ENCODE measurements at regions not wholly inside any gene's neighbourhood (a gene's known extent, or its start where the extent isn't known, plus 50 kb on each side); places are given as distances from the start of the nearest gene placed in this dataset.

GRCh38 chr6:9346923-9347322 lies 911.6 kb upstream of the SLC35B3 start:
- Histone ChIP-seq H4K91ac (ENCODE audit: insufficient read depth, low read depth, low read length) (no peak overlapping the region), H3K18ac (ENCODE audit: low read depth, low read length) (no peak overlapping the region), H3K4me2 (ENCODE audit: low read depth, low read length) (no peak overlapping the region), H2AFZ (replicated peaks; ENCODE audit: low read length, poor library complexity) (no peak overlapping the region), H3K9me3 (ENCODE audit: control insufficient read depth, insufficient read depth, low read length) (no peaks in the 10 kb centered on the region), H3K4ac (ENCODE audit: low read depth, low read length) (no peak overlapping the region), H2BK5ac (ENCODE audit: low read depth, low read length, poor library complexity, severe bottlenecking) (no peak overlapping the region), H3K36me3 (ENCODE audit: control insufficient read depth, insufficient read depth, low read length) (no peaks in the 10 kb centered on the region), H4K20me1 (ENCODE audit: insufficient read depth, low read length) (no peaks in the 10 kb centered on the region), H3K23ac (ENCODE audit: low read depth, low read length) (no peak overlapping the region), H2AK5ac (ENCODE audit: low read depth, low read length) (no peak overlapping the region), H3K27ac (ENCODE audit: insufficient read depth, low read length) (no peak overlapping the region), H3K4me1 (ENCODE audit: control insufficient read depth, insufficient read depth, low read length) (no peaks in the 10 kb centered on the region), H2AK9ac (replicated peaks; ENCODE audit: low read depth, low read length, poor library complexity) (peak overlapping the region; percentile 37), H3K4me3 (ENCODE audit: insufficient read depth, low read depth, low read length) (no peak overlapping the region), H3K79me1 (ENCODE audit: low read depth in 1 of 2, low read length in 2 of 2) (no peaks in the 10 kb centered on the region), H3K9ac (ENCODE audit: low read depth, low read length) (no peak overlapping the region), H3K56ac (ENCODE audit: extremely low read depth, insufficient read depth, low read length) (no peak overlapping the region), H2BK120ac (ENCODE audit: low read depth, low read length) (no peak overlapping the region), H3K27me3 (ENCODE audit: control insufficient read depth, insufficient read depth, low read length) (no peaks in the 10 kb centered on the region), H3K9me1 (ENCODE audit: insufficient read depth, low read length) (no peaks in the 10 kb centered on the region), H2BK15ac (ENCODE audit: low read depth, low read length) (no peak overlapping the region), H4K8ac (ENCODE audit: low read depth in 2 of 2, low read length in 2 of 2) (no peak overlapping the region), H4K5ac (ENCODE audit: low read depth, low read length) (no peak overlapping the region), H2BK20ac (ENCODE audit: low read depth, low read length) (no peak overlapping the region), H3K14ac (replicated peaks; ENCODE audit: low read depth, low read length) (no peak overlapping the region)
- intact Hi-C loops (cut with micrococcal nuclease) (loop anchor here (5.0 kb wide), 1 partner anchor 575 kb away; no protein-coding TSS in a partner anchor), dilution Hi-C loops (cut with HindIII; ENCODE audit: low sequenced_read_pairs, unreplicated experiment) (no loop called here), in situ Hi-C loops (cut with MboI; ENCODE audit: low sequenced_read_pairs) (no loop called here)
- CTCF ChIA-PET: interaction anchor here (0.6 kb wide), 1 partner anchor 18 kb away, joined by 3 read pairs; no protein-coding TSS in a partner anchor
- no TSS peak for BruUV-seq (replicated peaks)
- DNase-seq (no peak), ATAC-seq (ENCODE audit: low read depth) (no peak)
- WGBS, 2 experiments (ENCODE audit: extremely low coverage in 2 of 2, insufficient read length in 1 of 2): 100% methylated on average over 1 of the region's 2 CpGs; no CpG with 5 or more reads in 1 of the 2 experiments
- POLR2A ChIA-PET (ENCODE audit: unreplicated experiment): no interaction called here
- TF ChIP-seq FOS (IDR thresholded peaks at IDR 0.05; ENCODE audit: low read depth, low read length) (no peak), POLR2A (IDR thresholded peaks at IDR 0.05; ENCODE audit: low read depth, low read length) (no peak), USF2 (IDR thresholded peaks at IDR 0.05; ENCODE audit: low read depth, low read length) (no peak), NFE2L2 (IDR thresholded peaks at IDR 0.05; ENCODE audit: low read depth, low read length) (no peak), SMC3 (IDR thresholded peaks at IDR 0.05; ENCODE audit: low read depth, low read length) (no peak), CEBPB (IDR thresholded peaks at IDR 0.05; ENCODE audit: low read depth, low read length) (no peak), MAZ (IDR thresholded peaks at IDR 0.05; ENCODE audit: borderline replicate concordance, low read depth, low read length) (no peak), CHD1 (IDR thresholded peaks at IDR 0.05; ENCODE audit: low read depth, low read length) (no peak)
